Naive thymus-derived CD8-positive, alpha-beta T cell (primary cell): ENCODE measurements at regions not wholly inside any gene's neighbourhood (a gene's known extent, or its start where the extent isn't known, plus 50 kb on each side); places are given as distances from the start of the nearest gene placed in this dataset.
"Not testable (repeated sequence)": the region's sequence is repeated elsewhere in the genome, so short reads cannot be mapped to it uniquely, and the experiment has no call there.

Source experiments
- ATAC-seq, 2 donors: fragments of 150-1000 bp; cut with Tn5 transposase in 1 of 2; sonication (Bioruptor Pico), chemical (Tn5 transposase) in 1 of 2; 1 replicate in 1 of 2; 2 replicates in 1 of 2; pipeline ENCODE4 v1.10.0; 2021; ENCODE audit warnings: mild to moderate bottlenecking in 2 of 2, moderate library complexity in 2 of 2
- POLR2A ChIA-PET: fragments of 350-600 bp; sonication (Branson Sonifier 250); formaldehyde crosslinking; loops from one replicate; lab custom pipeline; 2021; ENCODE audit warnings: antibody characterized with exemption; lab: Charles Lee
- DNase-seq, 10 donors: peaks; one replicate each; pipeline versions ENCODE4 v3.0.0 to v3.0.0-alpha.2; 2020 to 2022
- H3K27ac Mint-ChIP-seq, 10 donors: one replicate each; pipeline ENCODE4 v1.8.0; 2020 to 2022; ENCODE audit warnings: mild to moderate bottlenecking in 10 of 10, mixed read lengths in 10 of 10, moderate library complexity in 4 of 10, inconsistent platforms in 1 of 10
- H3K27me3 Mint-ChIP-seq, 5 donors: one replicate each; pipeline ENCODE4 v1.8.0; 2021 to 2022; ENCODE audit warnings: mixed read lengths in 5 of 5
- H3K36me3 Mint-ChIP-seq, 3 donors: one replicate each; pipeline ENCODE4 v1.8.0; 2020 to 2022; ENCODE audit warnings: mixed read lengths in 3 of 3, mild to moderate bottlenecking in 2 of 3, inconsistent platforms in 1 of 3
- H3K4me1 Mint-ChIP-seq, 4 donors: one replicate each; pipeline ENCODE4 v1.8.0; 2021 to 2022; ENCODE audit warnings: mixed read lengths in 4 of 4
- H3K4me3 Mint-ChIP-seq, 10 donors: one replicate each; pipeline ENCODE4 v1.8.0; 2020 to 2022; ENCODE audit warnings: mild to moderate bottlenecking in 10 of 10, mixed read lengths in 10 of 10, moderate library complexity in 6 of 10, inconsistent platforms in 1 of 10
- H3K9me3 Mint-ChIP-seq, 9 donors: one replicate each; pipeline ENCODE4 v1.8.0; 2020 to 2022; ENCODE audit warnings: mixed read lengths in 9 of 9, mild to moderate bottlenecking in 3 of 9, inconsistent platforms in 1 of 9, moderate library complexity in 1 of 9

- Mint-ChIP-seq H3K9me3 (no peaks in the 10 kb centered on the region), H3K36me3 (no peaks in the 10 kb centered on the region), H3K4me1 (peaks cover 7 to 24% (median 12%) of the 10 kb centered on the region in 4 donors), H3K27me3 (no peaks in the 10 kb centered on the region), H3K27ac (peak overlapping the region in 2 of 10 donors; percentile 56 to 68), H3K4me3 (no peak overlapping the region)
- POLR2A ChIA-PET, result interaction anchor here (0.6 kb wide), 1 partner anchor 87 kb away, joined by 5 read pairs; no protein-coding TSS in a partner anchor
- ATAC-seq, result no peak
- DNase-seq, result no peak
Observed at GRCh38 chr14:97791072-97791471, 993.9 kb downstream of the VRK1 start.

GRCh38 chr14:97791906-97792305, 994.7 kb downstream of the VRK1 start:
- DNase-seq (no peak), ATAC-seq (no peak)

GRCh38 chr14:97796511-97796910, 999.3 kb downstream of the VRK1 start:
- POLR2A ChIA-PET, result no interaction called here
- Mint-ChIP-seq H3K27ac (peak overlapping the region in 3 of 10 donors; percentile 11 to 71 (median 56)), H3K4me3 (no peak overlapping the region), H3K9me3 (no peaks in the 10 kb centered on the region), H3K27me3 (no peaks in the 10 kb centered on the region), H3K36me3 (no peaks in the 10 kb centered on the region), H3K4me1 (peaks cover 9 to 21% (median 13%) of the 10 kb centered on the region in 4 donors)
- DNase-seq (no peak), ATAC-seq (no peak)

More at GRCh38 chr14:97791906-97792305, 994.7 kb downstream of the VRK1 start:
- Mint-ChIP-seq H3K4me1 (peaks cover 7 to 24% (median 10%) of the 10 kb centered on the region in 4 donors), H3K27ac (no peak overlapping the region), H3K27me3 (no peaks in the 10 kb centered on the region), H3K9me3 (no peaks in the 10 kb centered on the region), H3K4me3 (no peak overlapping the region), H3K36me3 (no peaks in the 10 kb centered on the region)
- POLR2A ChIA-PET, result interaction anchor here (0.7 kb wide), 1 partner anchor 31 kb away, joined by 4 read pairs; no protein-coding TSS in a partner anchor

GRCh38 chr14:97798176-97798575, 1001.0 kb downstream of the VRK1 start:
- H3K27ac Mint-ChIP-seq, result peak overlapping the region; percentile 9 to 89 (median 67)
- H3K9me3 Mint-ChIP-seq, result no peaks in the 10 kb centered on the region
- DNase-seq (peak in 2 of 10 donors; percentile 23 to 26), ATAC-seq (peak; percentile 40 to 49)
- peaks cover 7 to 23% (median 12%) of the 10 kb centered on the region in 4 donors for H3K4me1 Mint-ChIP-seq
- H3K36me3 Mint-ChIP-seq, result no peaks in the 10 kb centered on the region
- peak overlapping the region in 9 of 10 donors; percentile 1 to 77 (median 34) for H3K4me3 Mint-ChIP-seq
- POLR2A ChIA-PET, result interaction anchor here (1.0 kb wide), 1 partner anchor 87 kb away, joined by 3 read pairs; no protein-coding TSS in a partner anchor
- H3K27me3 Mint-ChIP-seq, result peaks cover 0 to 1% (median 0%) of the 10 kb centered on the region in 5 donors

GRCh38 chr14:97802430-97803373, 1005.5 kb downstream of the VRK1 start:
- no peak for DNase-seq

GRCh38 chr14:97804056-97804455, 1006.9 kb downstream of the VRK1 start:
- Mint-ChIP-seq H3K4me3 (no peak overlapping the region), H3K4me1 (peaks cover 0 to 6% (median 1%) of the 10 kb centered on the region in 4 donors), H3K9me3 (no peaks in the 10 kb centered on the region), H3K27me3 (peaks cover 0 to 1% (median 0%) of the 10 kb centered on the region in 5 donors), H3K36me3 (no peaks in the 10 kb centered on the region), H3K27ac (peak overlapping the region in 1 of 10 donors; percentile 41)
- POLR2A ChIA-PET, result no interaction called here
- no peak for DNase-seq
- no peak for ATAC-seq

More at GRCh38 chr14:97802430-97803373, 1005.5 kb downstream of the VRK1 start:
- ATAC-seq, result no peak
- H3K4me1 Mint-ChIP-seq, result peaks cover 7 to 16% (median 9%) of the 10 kb centered on the region in 4 donors
- H3K27ac Mint-ChIP-seq, result peak overlapping the region in 1 of 10 donors; percentile 2
- no peak overlapping the region for H3K4me3 Mint-ChIP-seq
- H3K9me3 Mint-ChIP-seq, result no peaks in the 10 kb centered on the region
- POLR2A ChIA-PET, result no interaction called here
- H3K27me3 Mint-ChIP-seq, result peaks cover 0 to 1% (median 0%) of the 10 kb centered on the region in 5 donors
- no peaks in the 10 kb centered on the region for H3K36me3 Mint-ChIP-seq

GRCh38 chr14:97806891-97807290, 1009.7 kb downstream of the VRK1 start:
- no peak overlapping the region for H3K4me3 Mint-ChIP-seq
- no peak for ATAC-seq
- H3K27ac Mint-ChIP-seq, result no peak overlapping the region
- H3K9me3 Mint-ChIP-seq, result peaks cover 0 to 3% (median 0%) of the 10 kb centered on the region in 9 donors
- no peak for DNase-seq
- peaks cover 0 to 1% (median 0%) of the 10 kb centered on the region in 5 donors for H3K27me3 Mint-ChIP-seq
- H3K36me3 Mint-ChIP-seq, result no peaks in the 10 kb centered on the region
- POLR2A ChIA-PET, result no interaction called here
- peaks cover 0 to 8% (median 1%) of the 10 kb centered on the region in 4 donors for H3K4me1 Mint-ChIP-seq

- ATAC-seq, POLR2A ChIA-PET, DNase-seq, H3K4me1 Mint-ChIP-seq, H3K36me3 Mint-ChIP-seq, H3K27ac Mint-ChIP-seq, H3K9me3 Mint-ChIP-seq, H3K4me3 Mint-ChIP-seq, H3K27me3 Mint-ChIP-seq: not testable (repeated sequence)
Observed at GRCh38 chr14:97808541-97808940, 1011.4 kb downstream of the VRK1 start.

- Mint-ChIP-seq H3K36me3 (peaks cover 0 to 2% (median 0%) of the 10 kb centered on the region in 3 donors), H3K4me3 (no peak overlapping the region), H3K4me1 (peaks cover 0 to 2% (median 0%) of the 10 kb centered on the region in 4 donors), H3K27me3 (no peaks in the 10 kb centered on the region), H3K27ac (no peak overlapping the region), H3K9me3 (peaks cover 0 to 3% (median 0%) of the 10 kb centered on the region in 9 donors)
- DNase-seq (no peak), ATAC-seq (no peak)
- POLR2A ChIA-PET, result no interaction called here
Observed at GRCh38 chr14:97813556-97813955, 1016.4 kb downstream of the VRK1 start.

- Mint-ChIP-seq H3K27ac (peak overlapping the region in 1 of 10 donors; percentile 31), H3K4me3 (no peak overlapping the region), H3K36me3 (peaks cover 0 to 5% (median 4%) of the 10 kb centered on the region in 3 donors), H3K4me1 (peaks cover 0 to 6% (median 4%) of the 10 kb centered on the region in 4 donors), H3K9me3 (peaks cover 0 to 13% (median 3%) of the 10 kb centered on the region in 9 donors), H3K27me3 (no peaks in the 10 kb centered on the region)
- no peak for DNase-seq
- ATAC-seq, result no peak
- POLR2A ChIA-PET, result no interaction called here
Observed at GRCh38 chr14:97820781-97821180, 1023.6 kb downstream of the VRK1 start.

GRCh38 chr14:97824218-97824617, 1027.0 kb downstream of the VRK1 start:
- no peak for DNase-seq
- peaks cover 0 to 6% (median 4%) of the 10 kb centered on the region in 4 donors for H3K4me1 Mint-ChIP-seq
- no peak overlapping the region for H3K4me3 Mint-ChIP-seq
- peaks cover 0 to 13% (median 3%) of the 10 kb centered on the region in 9 donors for H3K9me3 Mint-ChIP-seq
- peak overlapping the region in 1 of 10 donors; percentile 46 for H3K27ac Mint-ChIP-seq
- no peak for ATAC-seq
- POLR2A ChIA-PET, result interaction anchor here (0.9 kb wide), 1 partner anchor 23 kb away, joined by 3 read pairs; no protein-coding TSS in a partner anchor
- no peaks in the 10 kb centered on the region for H3K27me3 Mint-ChIP-seq
- H3K36me3 Mint-ChIP-seq, result peaks cover 0 to 4% (median 3%) of the 10 kb centered on the region in 3 donors

- H3K27me3 Mint-ChIP-seq, result no peaks in the 10 kb centered on the region
- H3K36me3 Mint-ChIP-seq, result peaks cover 0 to 5% (median 4%) of the 10 kb centered on the region in 3 donors
- DNase-seq, result no peak
- no peak overlapping the region for H3K27ac Mint-ChIP-seq
- POLR2A ChIA-PET, result no interaction called here
- ATAC-seq, result no peak
- H3K9me3 Mint-ChIP-seq, result peaks cover 0 to 13% (median 3%) of the 10 kb centered on the region in 9 donors
- peaks cover 0 to 6% (median 3%) of the 10 kb centered on the region in 4 donors for H3K4me1 Mint-ChIP-seq
- no peak overlapping the region for H3K4me3 Mint-ChIP-seq
Observed at GRCh38 chr14:97827746-97828145, 1030.6 kb downstream of the VRK1 start.
